CD1c-positive myeloid dendritic cell (primary cell): ENCODE measurements at regions not wholly inside any gene's neighbourhood (a gene's known extent, or its start where the extent isn't known, plus 50 kb on each side); places are given as distances from the start of the nearest gene placed in this dataset.
"Not testable (repeated sequence)": the region's sequence is repeated elsewhere in the genome, so short reads cannot be mapped to it uniquely, and the experiment has no call there.

Experiments
- DNase-seq: peaks from one replicate; pipeline ENCODE4 v3.0.0-alpha.2; 2016; ENCODE audit errors: extremely low spot score

GRCh38 chr3:193927413-193928206, 208.3 kb upstream of the HES1 start:
- DNase-seq, result not testable (repeated sequence)

- DNase-seq, result no peak
Observed at GRCh38 chr3:193928354-193929209, 207.4 kb upstream of the HES1 start.

- no peak for DNase-seq
Observed at GRCh38 chr3:193929373-193929772, 206.6 kb upstream of the HES1 start.

GRCh38 chr3:193929921-193930646, 205.9 kb upstream of the HES1 start:
- DNase-seq, result no peak

GRCh38 chr3:193932136-193932535, 203.8 kb upstream of the HES1 start:
- no peak for DNase-seq

GRCh38 chr3:193932576-193932975, 203.4 kb upstream of the HES1 start:
- no peak for DNase-seq

- DNase-seq, result no peak
Observed at GRCh38 chr3:193933451-193933850, 202.5 kb upstream of the HES1 start.

- DNase-seq, result no peak
Observed at GRCh38 chr3:193935916-193936315, 200.0 kb upstream of the HES1 start.

GRCh38 chr3:193938613-193939012, 197.3 kb upstream of the HES1 start:
- no peak for DNase-seq

GRCh38 chr3:193939527-193939926, 196.4 kb upstream of the HES1 start:
- no peak for DNase-seq

- DNase-seq, result no peak
Observed at GRCh38 chr3:193940526-193940925, 195.4 kb upstream of the HES1 start.

- DNase-seq, result no peak
Observed at GRCh38 chr3:193941486-193941885, 194.5 kb upstream of the HES1 start.

GRCh38 chr3:193942516-193943055, 193.4 kb upstream of the HES1 start:
- no peak for DNase-seq

GRCh38 chr3:193943200-193943599, 192.7 kb upstream of the HES1 start:
- DNase-seq, result no peak

GRCh38 chr3:193943851-193944517, 192.0 kb upstream of the HES1 start:
- DNase-seq, result no peak

- no peak for DNase-seq
Observed at GRCh38 chr3:193944518-193944884, 191.4 kb upstream of the HES1 start.

- DNase-seq, result no peak
Observed at GRCh38 chr3:193945143-193945542, 190.8 kb upstream of the HES1 start.

GRCh38 chr3:193946945-193947344, 189.0 kb upstream of the HES1 start:
- DNase-seq, result no peak

- no peak for DNase-seq
Observed at GRCh38 chr3:193947596-193947995, 188.4 kb upstream of the HES1 start.

GRCh38 chr3:193948459-193948858, 187.5 kb upstream of the HES1 start:
- DNase-seq, result no peak

GRCh38 chr3:193951859-193952258, 184.1 kb upstream of the HES1 start:
- DNase-seq, result no peak

GRCh38 chr3:193954752-193955151, 181.2 kb upstream of the HES1 start:
- DNase-seq, result no peak
